NCI-H1417 (cell line): ENCODE measurements at regions not wholly inside any gene's neighbourhood (a gene's known extent, or its start where the extent isn't known, plus 50 kb on each side); places are given as distances from the start of the nearest gene placed in this dataset.

Experiments
- DNase-seq, 3 experiments: peaks; one replicate each; lab custom pipeline; 2025; lab: John Stamatoyannopoulos, UW

DNA sequence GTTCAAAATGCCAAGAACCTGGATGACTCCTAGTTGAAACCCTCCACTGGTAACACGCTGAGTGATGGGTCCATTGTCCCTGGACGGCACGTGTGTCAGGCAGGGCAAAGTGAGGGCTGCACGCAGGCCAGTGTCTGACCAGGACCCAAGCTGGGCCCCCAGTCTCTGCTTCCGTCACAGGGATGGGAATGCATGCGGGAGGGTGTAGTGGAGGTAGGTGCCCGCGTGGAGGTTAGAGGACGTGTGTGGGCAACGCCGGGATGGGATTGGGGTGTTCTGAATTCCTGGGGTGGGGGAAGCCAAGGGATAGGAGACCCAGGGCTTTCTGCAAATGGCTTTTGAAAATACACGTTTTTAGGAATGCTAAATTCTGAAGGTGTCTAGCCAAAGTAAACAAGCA is 943.3 kb downstream of the BRD1 start:
- DNase-seq, result no peak

DNA sequence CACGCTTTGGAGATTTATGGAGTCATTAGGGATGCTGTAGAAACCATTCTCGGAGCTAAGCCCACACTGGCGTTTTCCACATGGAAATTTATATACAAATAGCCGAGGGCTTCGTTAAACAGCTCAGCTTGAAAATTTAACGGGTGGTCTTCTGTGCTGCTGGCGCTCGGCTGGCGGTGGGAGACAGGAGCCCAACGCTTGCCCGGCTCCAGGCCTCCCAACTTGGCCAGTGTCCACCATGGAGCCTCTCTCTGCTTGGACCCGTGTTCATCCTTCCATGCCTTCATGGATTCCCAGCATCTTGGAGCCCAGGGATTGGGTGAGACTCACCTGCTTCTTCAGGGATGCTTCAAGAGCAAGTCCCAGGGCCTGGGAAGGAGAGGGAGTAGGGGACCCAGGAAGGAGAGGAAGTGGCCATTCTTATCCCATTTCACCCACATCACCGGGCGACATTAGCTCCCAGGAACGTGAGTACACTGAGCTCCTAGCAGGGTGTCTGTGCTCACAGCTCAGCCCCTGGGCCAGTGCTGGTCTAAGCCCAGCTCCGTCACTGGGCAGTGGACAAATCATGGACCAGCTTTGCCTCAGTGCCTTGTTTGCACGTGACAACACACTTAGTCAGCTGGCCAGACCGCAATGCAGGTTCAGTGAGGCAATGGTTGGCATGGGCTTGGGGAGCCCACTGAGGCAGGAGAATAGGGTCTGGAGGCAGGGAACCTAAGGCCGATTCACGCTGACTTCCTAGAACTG is 944.3 kb downstream of the BRD1 start:
- no peak for DNase-seq

DNA sequence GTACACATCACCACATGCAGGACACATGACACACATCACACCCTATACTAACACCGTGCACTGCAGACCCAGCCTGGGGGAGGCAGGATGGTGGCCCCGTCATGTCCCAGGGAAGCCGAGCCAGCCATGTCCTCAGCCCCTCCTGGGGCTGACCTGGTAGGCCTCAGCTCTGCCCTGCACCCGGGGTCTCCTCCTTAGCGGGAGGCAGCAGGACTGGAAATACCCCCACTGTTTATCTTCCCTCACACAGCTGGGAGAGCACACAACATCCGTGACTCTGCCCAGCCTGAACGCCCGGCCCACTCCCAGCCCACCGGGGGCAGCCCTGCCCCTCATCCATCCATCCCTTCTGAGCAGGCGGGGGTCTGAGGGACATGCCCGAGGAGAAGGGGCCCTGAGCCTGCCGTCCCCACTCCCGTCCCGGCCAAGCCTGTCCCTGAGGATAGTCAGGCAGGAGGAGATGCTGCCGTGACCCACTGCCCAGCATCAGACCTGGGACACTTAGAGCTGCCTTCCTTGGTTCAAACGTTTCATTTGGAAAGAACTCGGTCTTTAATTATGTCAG is 945.0 kb downstream of the BRD1 start:
- no peak for DNase-seq

DNA sequence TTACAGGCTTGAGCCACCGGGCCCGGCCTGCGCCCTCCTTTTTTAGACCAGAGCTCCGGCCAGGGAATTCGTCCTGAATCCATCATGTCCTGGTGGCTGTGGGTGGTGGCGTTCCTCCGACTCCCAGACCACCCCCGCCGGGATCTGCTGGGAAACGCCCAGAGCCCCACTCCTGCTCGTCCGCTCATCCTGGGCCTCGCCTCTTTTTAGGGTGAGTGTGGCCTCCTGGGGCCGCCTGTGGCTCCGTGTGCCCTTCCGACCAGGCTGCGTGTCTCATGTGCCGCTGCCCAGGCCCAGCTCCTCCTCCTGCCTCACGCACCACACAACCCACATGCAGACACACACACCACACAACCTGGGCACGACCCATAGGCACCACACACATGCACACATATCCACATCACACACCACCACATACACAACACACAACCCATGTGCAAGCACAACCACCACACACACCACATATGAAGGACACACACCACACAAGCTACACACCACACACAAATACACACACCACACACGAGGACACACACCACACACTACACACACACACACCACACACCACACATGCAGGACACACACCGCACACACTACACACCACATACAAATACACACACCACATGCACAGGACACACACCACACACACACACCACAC is 946.2 kb downstream of the BRD1 start:
- no peak for DNase-seq

DNA sequence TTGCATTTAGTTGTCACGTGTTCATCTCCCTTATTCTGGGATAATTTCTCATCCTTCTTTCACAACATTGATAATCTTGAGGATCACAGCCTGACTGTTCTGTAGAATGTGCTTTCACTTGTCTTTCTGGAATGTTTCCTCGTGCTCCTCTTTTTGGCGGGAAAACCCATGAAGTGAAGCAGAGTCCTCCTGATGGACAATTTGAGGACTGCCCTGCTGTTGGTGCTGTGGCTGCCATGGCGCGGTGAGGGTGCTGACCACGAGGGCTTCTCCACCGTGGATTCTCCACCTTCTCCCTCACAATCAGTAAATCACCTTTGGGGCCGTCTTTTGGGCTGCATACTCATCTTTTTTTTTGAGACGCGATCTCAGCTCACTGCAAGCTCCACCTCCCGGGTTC is 946.9 kb downstream of the BRD1 start:
- no peak for DNase-seq

DNA sequence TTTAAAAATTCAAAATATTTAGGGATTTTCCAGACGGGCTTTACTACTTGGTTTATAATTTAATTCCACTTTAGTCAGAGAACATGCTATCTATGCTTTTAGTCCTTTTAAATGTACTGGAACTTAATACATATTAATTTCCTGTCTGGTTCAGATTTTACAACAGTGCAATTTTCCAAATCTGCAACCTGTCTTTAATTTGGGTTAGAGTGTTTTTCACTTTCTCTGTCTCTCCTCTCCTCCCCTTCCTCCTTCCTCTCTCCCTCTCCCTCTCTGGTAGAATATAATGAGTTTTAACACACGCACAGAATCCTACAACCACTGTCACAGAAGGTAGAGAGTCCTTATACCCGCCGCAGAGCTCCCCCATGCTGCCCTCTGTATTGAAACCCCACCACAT is 950.7 kb downstream of the BRD1 start:
- DNase-seq, result no peak

DNA sequence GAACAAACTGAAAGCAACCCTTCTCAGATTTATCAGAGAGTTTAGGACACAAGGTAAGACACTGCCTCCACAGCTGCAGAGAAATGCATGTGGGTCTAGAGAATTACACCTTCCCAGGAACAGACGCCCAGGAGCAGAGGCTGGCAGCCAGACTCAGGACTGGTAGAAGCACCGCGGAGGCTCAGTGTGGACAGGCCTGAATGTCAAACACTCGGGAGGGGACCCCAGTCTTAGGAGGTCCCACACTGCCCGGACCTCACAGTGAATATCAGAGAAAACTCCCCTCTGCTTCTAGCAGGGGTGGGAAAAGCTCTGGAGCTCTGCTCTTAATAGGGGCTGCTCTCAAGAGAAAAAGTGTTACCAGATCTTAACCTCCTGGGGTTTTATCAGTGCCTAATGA is 952.7 kb downstream of the BRD1 start:
- no peak for DNase-seq

DNA sequence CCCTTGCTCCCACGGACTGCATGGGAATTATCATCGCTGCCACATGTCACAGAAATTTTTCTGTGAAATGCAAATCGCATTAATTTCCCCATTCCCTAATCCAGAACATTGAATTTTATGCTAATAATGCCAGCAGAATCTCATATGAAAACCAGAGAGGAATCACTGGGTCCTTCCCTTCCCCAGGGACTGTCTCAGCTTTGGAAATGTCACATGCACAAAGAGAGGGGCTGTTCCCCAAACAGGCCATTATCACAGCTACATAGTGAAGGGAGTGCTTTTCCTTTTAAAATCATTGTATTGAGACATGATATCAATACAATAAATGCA is 954.5 kb downstream of the BRD1 start:
- no peak for DNase-seq

DNA sequence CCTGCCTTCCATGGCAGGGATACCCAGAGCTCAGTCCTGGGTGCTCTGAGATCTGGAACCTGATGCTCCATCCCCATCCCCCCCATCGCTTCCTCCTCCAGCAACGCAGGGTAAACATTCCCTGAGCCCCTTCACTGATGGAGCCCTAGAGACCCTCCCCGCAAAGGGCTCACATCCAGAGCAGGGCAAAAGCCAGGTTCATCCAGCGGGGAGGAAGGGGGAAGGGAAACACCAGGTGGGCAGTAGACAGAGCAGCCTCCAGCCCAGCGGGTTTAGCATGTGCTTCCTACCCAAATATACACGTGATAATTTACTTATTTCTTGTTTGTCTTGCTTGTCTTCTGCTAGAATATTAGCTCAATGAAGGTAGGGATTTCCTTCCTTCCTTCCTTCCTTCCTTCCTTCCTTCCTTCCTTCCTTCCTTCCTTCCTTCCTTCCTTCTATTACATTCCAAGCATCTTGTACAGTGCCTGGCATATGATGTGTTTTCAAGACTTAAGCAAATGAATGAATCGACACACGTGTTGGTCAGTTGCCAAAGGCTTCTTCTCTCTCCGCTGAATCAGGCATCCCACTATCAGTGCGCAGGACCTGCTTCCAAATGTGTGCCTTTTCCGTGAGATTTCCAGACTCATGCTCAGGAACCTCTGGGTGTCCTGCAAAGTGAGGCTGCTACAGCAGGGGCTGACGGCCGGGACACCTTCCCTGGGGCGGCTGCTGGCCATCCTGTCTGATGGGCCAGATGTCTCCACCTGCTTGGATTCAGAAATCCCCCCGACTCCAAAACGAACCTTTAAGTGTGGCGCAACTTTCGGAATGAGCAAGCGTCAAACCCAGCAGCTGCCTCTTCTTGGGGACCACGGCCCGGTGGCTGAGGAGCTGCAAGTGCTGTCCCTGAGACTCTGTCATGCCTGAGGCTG is 955.1 kb downstream of the BRD1 start:
- DNase-seq, result no peak

DNA sequence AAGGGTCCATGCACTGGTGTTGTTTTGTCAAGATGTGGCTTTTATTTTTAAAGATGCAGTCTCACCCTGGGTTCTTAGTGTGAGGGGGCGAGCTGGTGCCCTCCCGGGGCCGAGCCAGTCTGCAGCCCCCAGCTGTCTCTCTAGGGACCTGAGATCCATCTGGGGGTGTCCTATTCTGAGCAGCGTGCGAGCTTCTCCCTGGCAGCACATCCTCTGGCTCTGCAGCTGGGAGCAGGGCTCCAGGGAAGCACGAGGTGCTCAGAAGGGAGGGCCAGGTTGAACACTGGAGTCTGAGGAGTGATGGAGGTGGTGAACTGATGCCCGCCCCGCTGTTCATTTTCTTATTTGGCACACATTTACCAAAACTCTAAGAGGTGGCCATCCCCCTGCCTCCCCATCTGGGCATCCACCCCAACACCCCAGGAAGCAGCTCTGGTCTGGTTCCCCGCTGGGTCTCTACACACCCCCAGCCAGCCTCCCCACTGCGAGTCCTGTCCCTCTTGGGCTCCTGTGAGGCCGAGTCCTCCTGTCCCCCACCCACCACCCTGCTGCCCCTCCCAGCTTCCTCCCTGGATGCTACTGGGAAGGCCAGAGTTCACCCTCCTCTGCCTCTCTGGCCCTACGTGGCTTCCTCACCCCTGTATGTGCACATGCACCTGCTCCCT is 956.4 kb downstream of the BRD1 start:
- no peak for DNase-seq

DNA sequence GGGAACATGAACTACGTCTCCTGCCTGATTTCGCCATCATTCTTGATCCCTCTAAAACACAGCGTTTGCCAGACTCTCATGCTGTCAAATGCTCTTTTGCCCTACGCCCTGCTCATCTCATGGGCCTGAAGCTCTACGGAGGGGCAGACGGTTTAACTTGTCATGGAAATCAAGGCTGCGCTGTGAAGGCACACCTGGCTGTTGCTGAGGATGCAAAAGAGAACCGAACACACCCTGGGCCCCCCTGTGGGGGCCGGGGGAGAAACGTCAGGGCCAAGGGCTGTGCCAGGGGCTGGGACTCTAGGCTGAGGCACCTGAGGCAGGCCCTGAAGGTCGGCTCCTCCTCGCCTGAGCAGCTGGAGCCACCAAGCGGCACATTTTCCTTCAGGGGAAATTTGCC is 957.2 kb downstream of the BRD1 start:
- no peak for DNase-seq

DNA sequence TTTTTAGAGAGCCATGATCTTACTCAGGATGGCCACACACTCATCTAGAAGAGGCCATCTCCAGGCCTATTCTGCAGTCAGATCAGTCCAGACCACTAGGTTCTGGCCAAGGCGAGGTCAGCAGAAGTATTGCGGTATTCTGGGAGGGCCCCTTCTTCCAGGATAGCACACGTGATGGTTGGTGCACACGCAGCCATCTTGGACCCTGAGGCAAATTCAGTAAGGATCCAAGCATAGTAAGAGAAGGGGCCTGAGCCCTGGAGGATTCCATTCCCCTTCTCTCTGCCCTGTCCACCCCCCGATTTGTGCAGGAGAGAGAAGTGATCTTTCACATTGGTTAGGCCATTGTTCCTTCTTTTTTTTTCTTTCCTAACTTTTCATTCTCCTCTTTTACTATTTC is 957.9 kb downstream of the BRD1 start:
- DNase-seq, result no peak

DNA sequence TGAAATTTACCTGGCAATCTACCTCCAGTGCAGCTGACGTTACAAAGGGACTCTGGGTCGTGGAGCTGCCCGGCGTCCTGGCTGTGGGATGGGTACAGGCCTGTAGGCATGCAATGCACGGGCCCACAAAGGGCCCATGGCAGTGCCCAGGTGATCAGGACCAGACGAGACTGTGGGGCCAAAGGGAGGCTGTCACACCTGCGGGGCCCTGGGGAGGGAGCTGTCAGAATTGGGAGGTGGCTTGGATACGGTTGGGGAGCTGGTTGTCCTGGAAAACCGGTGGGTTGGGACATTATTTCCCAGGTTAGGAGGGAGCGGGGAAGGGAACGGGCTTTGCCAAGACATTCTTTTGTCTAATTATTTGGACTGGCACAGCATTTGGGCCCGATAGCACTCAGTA is 958.5 kb downstream of the BRD1 start:
- no peak for DNase-seq

DNA sequence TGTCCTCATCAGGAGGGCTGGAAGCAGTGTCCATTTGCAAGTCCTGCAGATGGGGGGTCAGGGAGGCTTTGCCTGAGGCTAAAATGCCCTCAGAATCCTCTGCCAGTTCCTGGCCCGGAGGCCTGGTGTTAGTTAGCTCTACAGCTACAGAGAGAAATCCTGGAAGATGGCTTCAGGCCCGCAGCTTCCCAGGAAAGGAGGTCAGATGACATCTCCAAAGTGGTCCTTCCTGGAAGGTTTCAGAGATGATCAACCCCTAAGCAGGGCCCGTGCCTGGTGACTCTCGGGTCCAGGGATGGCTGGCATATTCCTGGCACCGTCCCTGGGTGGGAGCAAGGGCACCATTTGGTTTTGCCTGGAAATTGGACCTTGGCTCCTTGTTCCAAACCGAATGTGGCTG is 959.1 kb downstream of the BRD1 start:
- DNase-seq, result no peak

DNA sequence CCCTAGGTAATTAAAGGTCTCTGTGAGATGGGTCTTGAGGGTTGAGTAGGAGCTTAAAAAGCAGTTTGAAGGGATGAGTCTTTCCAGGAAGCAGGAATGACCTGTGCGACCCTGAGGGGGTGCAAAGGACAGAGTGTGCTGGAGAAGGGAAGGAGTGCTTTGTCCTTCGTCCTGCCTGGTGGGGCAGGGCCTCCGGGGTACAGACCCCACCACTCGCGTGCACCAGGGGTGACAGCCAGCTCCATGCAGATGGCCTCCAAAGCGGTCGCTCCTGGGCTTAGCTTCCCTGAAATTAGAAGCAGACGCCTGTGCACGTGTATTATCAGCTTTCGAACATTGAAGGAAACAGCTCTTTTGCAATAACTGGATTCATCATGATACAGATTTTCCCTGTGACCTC is 959.8 kb downstream of the BRD1 start:
- DNase-seq, result no peak

DNA sequence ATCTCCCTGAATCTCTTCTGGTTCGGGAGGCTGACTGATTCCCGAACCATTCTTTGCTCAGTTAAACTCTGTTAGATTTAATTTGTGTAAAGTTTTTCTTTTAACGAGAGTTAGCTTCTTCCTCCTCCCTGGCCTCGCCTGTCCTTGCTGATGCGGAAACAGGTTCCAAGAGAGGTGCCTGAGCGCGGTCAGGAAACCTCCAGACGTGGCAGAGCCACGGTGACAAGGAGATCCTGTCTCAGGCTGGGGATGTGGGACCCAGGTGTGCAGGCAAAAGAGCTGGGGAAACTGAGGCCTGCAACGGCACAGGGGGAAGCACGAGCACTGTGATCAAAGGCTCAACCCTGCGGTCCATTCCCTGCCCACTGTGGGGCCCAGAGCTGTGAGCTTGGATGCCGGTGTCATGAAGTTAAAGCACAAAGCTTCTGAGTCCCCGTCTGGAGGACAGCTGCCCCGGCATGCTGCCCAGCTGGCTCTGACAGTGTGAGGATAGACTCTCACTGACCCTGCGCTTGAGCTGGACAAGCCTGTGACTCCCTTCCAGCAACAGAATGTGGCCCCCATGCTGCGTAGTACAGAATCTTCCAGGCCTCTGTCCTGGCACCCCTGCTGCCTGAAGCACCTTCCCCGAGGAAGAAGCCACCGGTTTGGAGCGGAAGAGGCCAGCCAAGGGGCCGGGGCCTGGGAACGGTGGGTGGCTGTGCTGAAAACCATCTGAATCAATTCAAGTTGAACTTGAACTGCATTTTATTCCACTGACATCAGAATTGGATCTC is 960.6 kb downstream of the BRD1 start:
- DNase-seq, result no peak

DNA sequence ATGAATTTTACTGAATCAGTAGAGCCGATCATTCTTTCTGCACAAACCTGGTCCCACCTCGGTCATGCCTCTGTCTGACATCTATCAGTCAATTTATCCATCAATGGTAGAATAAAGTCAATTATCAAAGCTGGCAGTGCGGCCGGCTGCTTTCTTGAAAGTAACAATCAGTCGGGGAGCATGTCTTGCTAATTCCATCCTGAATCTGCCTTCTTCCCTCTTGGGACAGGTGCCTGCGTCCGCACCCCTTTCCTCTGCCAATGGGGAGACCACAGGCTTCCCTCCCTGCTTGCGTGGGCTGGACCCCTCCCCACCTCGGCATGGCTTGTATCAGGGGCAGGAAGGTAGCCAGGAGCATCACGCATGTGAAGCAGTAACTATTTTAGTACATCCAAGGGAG is 962.9 kb downstream of the BRD1 start:
- no peak for DNase-seq

DNA sequence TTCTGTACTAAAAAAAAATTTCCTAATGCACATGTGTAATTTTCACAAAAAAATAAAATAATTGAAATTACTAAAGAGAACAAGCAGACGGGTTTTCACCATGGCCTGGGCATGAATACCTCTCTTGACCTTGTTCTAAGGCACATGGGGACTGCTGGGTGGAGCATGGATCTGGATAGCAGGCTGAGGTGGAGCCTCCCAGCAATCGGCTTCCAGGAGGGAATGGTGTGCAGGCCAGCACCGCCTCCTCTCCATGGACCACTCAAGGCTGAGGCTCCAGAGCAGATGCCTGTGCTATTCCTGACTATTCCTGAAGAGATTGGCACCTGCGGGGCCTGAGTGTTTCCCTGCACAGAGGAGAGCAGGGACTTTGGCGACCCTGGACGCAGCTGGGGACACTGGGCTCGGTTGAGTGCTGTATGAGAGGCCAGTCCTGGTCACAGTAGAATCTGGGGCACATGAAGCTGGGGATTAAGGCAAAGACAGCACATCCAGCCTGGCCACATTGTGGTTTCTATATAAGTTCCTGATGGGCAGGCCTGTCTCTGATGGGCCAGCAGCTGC is 963.6 kb downstream of the BRD1 start:
- no peak for DNase-seq

DNA sequence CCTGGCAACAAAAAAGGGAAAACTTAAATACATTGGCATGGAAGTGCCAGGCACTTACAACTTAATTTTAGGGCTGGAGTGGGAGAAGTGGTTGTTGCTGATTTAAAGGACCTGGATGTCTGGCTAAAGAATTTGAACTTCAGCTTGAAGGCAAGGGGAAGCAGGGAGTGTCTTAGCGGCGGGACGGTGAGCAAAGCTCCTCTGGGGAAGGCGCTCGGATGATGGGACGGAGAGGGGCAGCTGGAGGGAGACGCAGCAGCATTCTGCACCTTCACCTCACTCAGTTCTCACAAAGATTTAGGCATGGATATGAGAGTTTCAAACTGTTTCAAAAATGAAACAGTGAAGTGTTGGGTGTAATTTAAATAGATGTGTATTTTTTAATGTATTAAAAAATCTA is 967.1 kb downstream of the BRD1 start:
- DNase-seq, result no peak

DNA sequence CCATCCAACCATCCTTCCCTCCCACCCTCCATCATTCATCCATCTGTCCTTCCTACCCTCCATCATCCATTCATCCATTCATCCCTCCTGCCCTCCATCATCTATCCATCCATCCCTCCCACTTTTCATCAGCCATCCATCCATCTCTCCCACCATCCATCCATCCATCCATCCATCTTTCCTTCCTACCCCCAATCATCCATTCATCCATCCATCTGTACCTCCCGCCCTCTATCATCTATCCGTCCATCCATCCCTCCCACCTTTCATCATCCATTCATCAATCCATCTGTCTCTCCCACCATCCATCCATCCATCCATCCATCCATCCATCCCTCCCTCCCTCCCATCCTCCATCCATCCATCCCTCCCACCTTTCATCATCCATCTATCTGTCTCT is 968.8 kb downstream of the BRD1 start:
- DNase-seq, result no peak

DNA sequence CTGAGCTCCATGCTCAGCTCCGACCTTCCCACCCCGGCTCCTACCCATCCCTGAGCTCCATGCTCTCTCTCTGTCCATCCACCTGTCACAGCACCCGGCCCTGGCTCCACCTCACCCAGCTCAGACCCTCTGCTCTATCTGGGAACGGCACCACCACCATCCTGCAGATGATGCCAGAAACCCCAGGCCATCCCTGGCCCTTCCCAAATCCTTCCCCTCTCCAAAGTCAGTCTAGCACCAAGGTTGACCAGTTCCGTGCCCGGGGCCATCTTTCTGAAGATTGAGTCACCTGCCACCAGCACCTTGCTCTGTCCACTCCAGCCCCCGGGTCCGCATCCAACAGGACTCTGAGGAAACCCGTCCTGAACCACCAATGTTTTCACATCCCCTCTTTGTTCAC is 969.6 kb downstream of the BRD1 start:
- DNase-seq, result no peak
